ENCODE measurements at regions not wholly inside any gene's neighbourhood (a gene's known extent, or its start where the extent isn't known, plus 50 kb on each side); places are given as distances from the start of the nearest gene placed in this dataset.
"Not testable (repeated sequence)": the region's sequence is repeated elsewhere in the genome, so short reads cannot be mapped to it uniquely, and the experiment has no call there.

- no peaks in the 10 kb centered on the region for H3K36me3 Mint-ChIP-seq (ENCODE audit: low read depth)
- DNase-seq = no peak
- peaks cover 4% of the 10 kb centered on the region for H3K9me3 Mint-ChIP-seq
- ChIA-PET CTCF (no interaction called here), POLR2A (no interaction called here)
- no peak overlapping the region for H3K4me3 Mint-ChIP-seq
- H3K27ac Mint-ChIP-seq = no peak overlapping the region
- no peaks in the 10 kb centered on the region for H3K4me1 Mint-ChIP-seq
- no peaks in the 10 kb centered on the region for H3K27me3 Mint-ChIP-seq
Observed at GRCh38 chr11:23933721-23934120, 563.1 kb upstream of the LUZP2 start.

GRCh38 chr11:23934671-23935270, 562.1 kb upstream of the LUZP2 start:
- H3K4me1 Mint-ChIP-seq; H3K27me3 Mint-ChIP-seq; POLR2A ChIA-PET; H3K9me3 Mint-ChIP-seq; H3K27ac Mint-ChIP-seq; H3K36me3 Mint-ChIP-seq (ENCODE audit: low read depth); CTCF ChIA-PET; H3K4me3 Mint-ChIP-seq; DNase-seq: not testable (repeated sequence)

- H3K4me1 Mint-ChIP-seq; POLR2A ChIA-PET; DNase-seq; H3K27me3 Mint-ChIP-seq; H3K27ac Mint-ChIP-seq; H3K36me3 Mint-ChIP-seq (ENCODE audit: low read depth); H3K4me3 Mint-ChIP-seq; CTCF ChIA-PET: not testable (repeated sequence)
- peaks cover 14% of the 10 kb centered on the region for H3K9me3 Mint-ChIP-seq
Observed at GRCh38 chr11:23942117-23942815, 554.6 kb upstream of the LUZP2 start.

GRCh38 chr11:23944923-23945322, 551.9 kb upstream of the LUZP2 start:
- no peaks in the 10 kb centered on the region for H3K36me3 Mint-ChIP-seq (ENCODE audit: low read depth)
- H3K4me1 Mint-ChIP-seq = no peaks in the 10 kb centered on the region
- no peaks in the 10 kb centered on the region for H3K27me3 Mint-ChIP-seq
- H3K27ac Mint-ChIP-seq = no peak overlapping the region
- peaks cover 12% of the 10 kb centered on the region for H3K9me3 Mint-ChIP-seq
- POLR2A ChIA-PET = no interaction called here
- H3K4me3 Mint-ChIP-seq = no peak overlapping the region
- DNase-seq = no peak
- CTCF ChIA-PET = no interaction called here

- DNase-seq = no peak
- no peak overlapping the region for H3K4me3 Mint-ChIP-seq
- no peaks in the 10 kb centered on the region for H3K27me3 Mint-ChIP-seq
- CTCF ChIA-PET = no interaction called here
- H3K4me1 Mint-ChIP-seq = no peaks in the 10 kb centered on the region
- POLR2A ChIA-PET = no interaction called here
- no peak overlapping the region for H3K27ac Mint-ChIP-seq
- no peaks in the 10 kb centered on the region for H3K36me3 Mint-ChIP-seq (ENCODE audit: low read depth)
- H3K9me3 Mint-ChIP-seq = peaks cover 3% of the 10 kb centered on the region
Observed at GRCh38 chr11:23947883-23948282, 549.0 kb upstream of the LUZP2 start.

- ChIA-PET POLR2A (no interaction called here), CTCF (no interaction called here)
- Mint-ChIP-seq H3K4me3 (no peak overlapping the region), H3K9me3 (peaks cover 3% of the 10 kb centered on the region), H3K27me3 (no peaks in the 10 kb centered on the region), H3K36me3 (ENCODE audit: low read depth) (no peaks in the 10 kb centered on the region), H3K4me1 (no peaks in the 10 kb centered on the region), H3K27ac (no peak overlapping the region)
- DNase-seq = no peak
Observed at GRCh38 chr11:23948851-23949250, 548.0 kb upstream of the LUZP2 start.

GRCh38 chr11:23953951-23954710, 542.7 kb upstream of the LUZP2 start:
- POLR2A ChIA-PET = no interaction called here

GRCh38 chr11:23954730-23955129, 542.1 kb upstream of the LUZP2 start:
- Mint-ChIP-seq H3K36me3 (ENCODE audit: low read depth) (no peaks in the 10 kb centered on the region), H3K27me3 (no peaks in the 10 kb centered on the region), H3K27ac (no peak overlapping the region), H3K4me3 (no peak overlapping the region), H3K4me1 (no peaks in the 10 kb centered on the region), H3K9me3 (peaks cover 2% of the 10 kb centered on the region)
- ChIA-PET POLR2A (no interaction called here), CTCF (no interaction called here)
- no peak for DNase-seq

More at GRCh38 chr11:23953951-23954710, 542.7 kb upstream of the LUZP2 start:
- CTCF ChIA-PET = no interaction called here
- no peaks in the 10 kb centered on the region for H3K36me3 Mint-ChIP-seq (ENCODE audit: low read depth)
- no peaks in the 10 kb centered on the region for H3K4me1 Mint-ChIP-seq
- H3K27me3 Mint-ChIP-seq = no peaks in the 10 kb centered on the region
- DNase-seq = no peak
- no peak overlapping the region for H3K4me3 Mint-ChIP-seq
- peaks cover 2% of the 10 kb centered on the region for H3K9me3 Mint-ChIP-seq
- H3K27ac Mint-ChIP-seq = no peak overlapping the region

- ChIA-PET POLR2A (no interaction called here), CTCF (no interaction called here)
- Mint-ChIP-seq H3K9me3 (peaks cover 2% of the 10 kb centered on the region), H3K27me3 (no peaks in the 10 kb centered on the region), H3K4me3 (no peak overlapping the region), H3K36me3 (ENCODE audit: low read depth) (no peaks in the 10 kb centered on the region), H3K27ac (no peak overlapping the region), H3K4me1 (no peaks in the 10 kb centered on the region)
- no peak for DNase-seq
Observed at GRCh38 chr11:23956586-23956985, 540.3 kb upstream of the LUZP2 start.

- Mint-ChIP-seq H3K4me3 (no peak overlapping the region), H3K4me1 (no peaks in the 10 kb centered on the region), H3K36me3 (ENCODE audit: low read depth) (no peaks in the 10 kb centered on the region), H3K27me3 (no peaks in the 10 kb centered on the region), H3K27ac (no peak overlapping the region), H3K9me3 (peaks cover 2% of the 10 kb centered on the region)
- no peak for DNase-seq
- ChIA-PET CTCF (interaction anchor here (0.7 kb wide), 1 partner anchor 84 kb away, joined by 4 read pairs; no protein-coding TSS in a partner anchor), POLR2A (no interaction called here)
Observed at GRCh38 chr11:23957314-23957713, 539.5 kb upstream of the LUZP2 start.

GRCh38 chr11:23959462-23959861, 537.4 kb upstream of the LUZP2 start:
- Mint-ChIP-seq H3K9me3 (peaks cover 5% of the 10 kb centered on the region), H3K36me3 (ENCODE audit: low read depth) (no peaks in the 10 kb centered on the region), H3K4me3 (no peak overlapping the region), H3K27ac (no peak overlapping the region), H3K27me3 (no peaks in the 10 kb centered on the region), H3K4me1 (no peaks in the 10 kb centered on the region)
- POLR2A ChIA-PET = no interaction called here
- no peak for DNase-seq
- CTCF ChIA-PET = no interaction called here

- DNase-seq = no peak
- H3K9me3 Mint-ChIP-seq = peaks cover 5% of the 10 kb centered on the region
- no peaks in the 10 kb centered on the region for H3K4me1 Mint-ChIP-seq
- H3K4me3 Mint-ChIP-seq = no peak overlapping the region
- H3K27ac Mint-ChIP-seq = no peak overlapping the region
- H3K27me3 Mint-ChIP-seq = no peaks in the 10 kb centered on the region
- POLR2A ChIA-PET = no interaction called here
- CTCF ChIA-PET = no interaction called here
- no peaks in the 10 kb centered on the region for H3K36me3 Mint-ChIP-seq (ENCODE audit: low read depth)
Observed at GRCh38 chr11:23961503-23962338, 535.1 kb upstream of the LUZP2 start.

GRCh38 chr11:23973244-23973643, 523.6 kb upstream of the LUZP2 start:
- Mint-ChIP-seq H3K4me1 (no peaks in the 10 kb centered on the region), H3K27me3 (no peaks in the 10 kb centered on the region), H3K27ac (no peak overlapping the region), H3K9me3 (peaks cover 3% of the 10 kb centered on the region), H3K36me3 (ENCODE audit: low read depth) (no peaks in the 10 kb centered on the region), H3K4me3 (no peak overlapping the region)
- ChIA-PET CTCF (no interaction called here), POLR2A (no interaction called here)
- DNase-seq = no peak
